ENCODE measurements at regions not wholly inside any gene's neighbourhood (a gene's known extent, or its start where the extent isn't known, plus 50 kb on each side); places are given as distances from the start of the nearest gene placed in this dataset.

DNA sequence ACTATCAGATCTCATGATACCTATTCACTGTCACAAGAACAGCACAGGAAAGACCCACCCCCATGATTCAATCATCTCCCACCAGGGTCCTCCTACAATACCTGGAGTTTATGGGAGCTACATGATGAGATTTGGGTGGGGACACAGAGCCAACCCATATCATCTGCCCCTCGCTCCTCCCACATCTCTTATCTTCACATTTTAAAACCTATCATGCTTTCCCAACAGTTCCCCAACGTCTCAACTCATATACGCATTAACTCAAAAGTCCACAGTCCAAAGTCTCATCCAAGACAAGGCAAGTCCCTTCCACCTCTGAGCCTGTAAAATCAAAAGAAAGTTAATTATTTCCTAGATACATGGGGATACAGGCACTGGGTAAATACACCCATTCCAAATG lies 1185.2 kb downstream of the PCDH7 start:
- ChIA-PET POLR2A (no interaction called here), CTCF (interaction anchor here (1.6 kb wide), 1 partner anchor 19 kb away, joined by 3 read pairs; no protein-coding TSS in a partner anchor)
- TF ChIP-seq, protein P1, sequence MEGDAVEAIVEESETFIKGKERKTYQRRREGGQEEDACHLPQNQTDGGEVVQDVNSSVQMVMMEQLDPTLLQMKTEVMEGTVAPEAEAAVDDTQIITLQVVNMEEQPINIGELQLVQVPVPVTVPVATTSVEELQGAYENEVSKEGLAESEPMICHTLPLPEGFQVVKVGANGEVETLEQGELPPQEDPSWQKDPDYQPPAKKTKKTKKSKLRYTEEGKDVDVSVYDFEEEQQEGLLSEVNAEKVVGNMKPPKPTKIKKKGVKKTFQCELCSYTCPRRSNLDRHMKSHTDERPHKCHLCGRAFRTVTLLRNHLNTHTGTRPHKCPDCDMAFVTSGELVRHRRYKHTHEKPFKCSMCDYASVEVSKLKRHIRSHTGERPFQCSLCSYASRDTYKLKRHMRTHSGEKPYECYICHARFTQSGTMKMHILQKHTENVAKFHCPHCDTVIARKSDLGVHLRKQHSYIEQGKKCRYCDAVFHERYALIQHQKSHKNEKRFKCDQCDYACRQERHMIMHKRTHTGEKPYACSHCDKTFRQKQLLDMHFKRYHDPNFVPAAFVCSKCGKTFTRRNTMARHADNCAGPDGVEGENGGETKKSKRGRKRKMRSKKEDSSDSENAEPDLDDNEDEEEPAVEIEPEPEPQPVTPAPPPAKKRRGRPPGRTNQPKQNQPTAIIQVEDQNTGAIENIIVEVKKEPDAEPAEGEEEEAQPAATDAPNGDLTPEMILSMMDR (IDR thresholded peaks at IDR 0.05; ENCODE audit: control extremely low read depth, extremely low read depth, low read depth, missing control alignments), result no peak
- no peak for DNase-seq (ENCODE audit: extremely low spot score)

DNA sequence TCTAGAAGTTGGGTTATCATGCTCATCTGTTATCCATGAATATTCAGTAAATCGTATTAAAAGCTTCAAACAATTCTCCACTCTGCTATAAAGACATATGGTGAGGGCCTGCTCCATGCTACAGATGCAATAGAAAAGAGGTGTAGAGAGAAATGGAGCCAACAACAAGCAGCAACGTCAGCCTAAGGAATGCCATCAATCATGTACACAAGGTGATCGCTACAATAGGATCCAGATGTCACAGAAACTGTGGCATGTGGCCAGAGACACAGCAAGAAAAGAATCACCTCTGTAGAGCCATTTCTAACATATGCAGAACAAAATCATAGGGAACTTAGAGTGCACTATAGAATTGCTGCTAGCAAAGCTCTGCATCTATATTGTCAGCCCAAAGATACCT lies 1188.1 kb downstream of the PCDH7 start:
- TF ChIP-seq, protein P1 (IDR thresholded peaks at IDR 0.05; ENCODE audit: control extremely low read depth, extremely low read depth, low read depth, missing control alignments), result no peak
- CTCF ChIA-PET, result no interaction called here
- POLR2A ChIA-PET, result no interaction called here

DNA sequence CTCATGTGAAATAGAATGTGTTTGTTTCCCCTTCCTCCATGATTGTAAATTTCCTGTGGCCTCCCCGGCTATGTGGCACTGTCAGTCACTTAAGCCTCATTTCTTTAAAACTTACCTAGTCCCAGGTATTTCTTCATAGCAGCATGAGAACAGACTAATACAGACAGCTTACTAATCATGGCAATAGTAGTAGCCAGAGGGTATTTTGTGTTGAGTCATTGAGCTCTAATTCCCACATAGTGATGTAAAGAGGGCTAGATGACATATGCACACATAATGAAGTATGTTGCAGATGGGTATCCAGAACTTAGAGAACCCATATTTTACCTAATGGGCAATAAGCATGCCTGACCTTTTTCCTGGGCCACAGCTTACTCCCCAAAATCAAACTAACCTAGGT lies 1197.2 kb downstream of the PCDH7 start:
- ChIA-PET CTCF (no interaction called here), POLR2A (no interaction called here)
- TF ChIP-seq, protein P1 (IDR thresholded peaks at IDR 0.05; ENCODE audit: control extremely low read depth, extremely low read depth, low read depth, missing control alignments), result no peak
- no peak for DNase-seq (ENCODE audit: extremely low spot score)

More for the DNA sequence above, 1188.1 kb downstream of the PCDH7 start:
- no peak for DNase-seq (ENCODE audit: extremely low spot score)

DNA sequence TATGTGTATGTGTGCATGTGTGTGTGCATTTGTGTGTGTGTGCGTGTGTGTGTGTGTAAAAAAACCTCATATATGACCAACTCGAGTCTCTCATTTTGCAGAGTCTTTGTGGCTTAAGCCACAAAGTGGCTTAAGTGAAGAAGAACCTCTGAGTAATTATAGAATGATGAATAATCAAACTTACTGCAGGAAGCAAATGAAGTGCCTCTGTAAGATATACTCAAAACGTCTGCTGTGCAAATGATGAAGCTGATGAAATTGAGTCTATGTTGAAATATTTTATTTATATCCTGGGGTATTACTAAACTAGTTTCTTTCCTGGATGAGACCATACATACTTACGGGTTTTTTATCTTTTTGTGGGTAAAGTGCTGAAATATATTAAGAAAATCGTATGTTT lies 1198.7 kb downstream of the PCDH7 start:
- TF ChIP-seq, protein P1 (IDR thresholded peaks at IDR 0.05; ENCODE audit: control extremely low read depth, extremely low read depth, low read depth, missing control alignments), result no peak
- CTCF ChIA-PET, result no interaction called here
- no peak for DNase-seq (ENCODE audit: extremely low spot score)
- POLR2A ChIA-PET, result no interaction called here

DNA sequence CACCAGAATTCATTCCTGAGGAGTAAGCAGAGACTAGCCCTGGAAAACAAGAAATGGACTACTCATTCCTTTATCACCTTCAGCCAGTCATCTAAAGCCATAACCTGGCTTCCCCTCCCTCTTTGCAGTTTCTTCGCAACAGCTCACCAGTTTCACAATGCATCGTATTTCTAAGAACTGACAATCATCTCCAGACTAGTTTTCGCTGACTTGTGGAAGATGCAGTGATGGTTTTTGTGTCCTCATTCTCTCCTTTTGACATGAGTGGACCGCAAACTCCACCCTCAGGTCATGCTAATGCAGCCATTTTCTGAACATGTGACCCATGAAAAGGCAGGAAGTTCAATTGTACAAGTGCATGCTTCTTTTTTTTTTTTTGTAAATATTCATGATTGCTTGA lies 1203.5 kb downstream of the PCDH7 start:
- ChIA-PET CTCF (no interaction called here), POLR2A (no interaction called here)
- DNase-seq (ENCODE audit: extremely low spot score), result no peak
- TF ChIP-seq, protein P1 (IDR thresholded peaks at IDR 0.05; ENCODE audit: control extremely low read depth, extremely low read depth, low read depth, missing control alignments), result no peak

DNA sequence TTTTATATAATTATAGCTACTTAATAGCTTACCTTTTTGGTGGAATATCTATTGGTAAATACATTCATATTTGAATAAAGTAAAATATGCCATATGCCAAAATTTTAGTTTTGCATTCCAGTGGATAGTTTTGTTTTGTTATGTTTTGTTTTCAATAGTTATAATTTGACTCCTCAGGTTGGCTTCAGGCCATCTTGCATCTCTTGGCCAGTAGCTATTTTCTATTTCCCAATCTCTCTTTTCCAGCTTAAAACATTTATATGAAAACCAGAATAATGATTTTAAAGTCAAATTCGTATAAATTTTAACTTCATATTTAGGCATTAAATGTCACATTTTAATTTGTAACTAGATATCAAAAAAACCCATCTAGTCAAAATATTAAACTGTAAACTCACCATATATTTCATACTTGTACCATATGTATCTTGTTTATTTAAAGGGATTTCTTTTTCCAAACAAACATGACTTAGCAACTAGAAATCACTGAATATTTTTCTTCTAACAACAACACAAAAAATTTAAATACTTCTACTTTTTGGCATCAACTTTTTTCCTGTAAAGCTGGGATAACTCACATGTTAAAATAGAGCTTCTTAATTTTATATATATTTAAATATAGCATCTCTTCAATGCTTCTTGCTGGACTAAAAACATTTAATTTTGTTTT lies 1209.6 kb downstream of the PCDH7 start:
- POLR2A ChIA-PET, result no interaction called here
- TF ChIP-seq, protein P1 (IDR thresholded peaks at IDR 0.05; ENCODE audit: control extremely low read depth, extremely low read depth, low read depth, missing control alignments), result no peak
- DNase-seq (ENCODE audit: extremely low spot score), result no peak
- CTCF ChIA-PET, result interaction anchor here (1.3 to 1.4 kb wide), 2 partner anchors 8 to 11 kb away, joined by 4 read pairs; no protein-coding TSS in a partner anchor
